Adrenal gland (tissue), 5 donors: ENCODE measurements at regions not wholly inside any gene's neighbourhood (a gene's known extent, or its start where the extent isn't known, plus 50 kb on each side); places are given as distances from the start of the nearest gene placed in this dataset.
"Not testable (repeated sequence)": the region's sequence is repeated elsewhere in the genome, so short reads cannot be mapped to it uniquely, and the experiment has no call there.

Experiments used
- CTCF ChIP-seq, 6 experiments: fragments of 450-650 bp in 4 of 6; fragments of 200-600 bp in 2 of 6; sonication (generic) in 1 of 6; IDR thresholded peaks; 1 replicate in 5 of 6; 2 replicates in 1 of 6; pipeline versions ENCODE4 v1.5.1 to v1.8.0; 2016 to 2021; ENCODE audit warnings: antibody characterized with exemption in 6 of 6, mild to moderate bottlenecking in 2 of 6, moderate library complexity in 1 of 6
- POLR2A ChIP-seq, 2 donors: fragments of 450-650 bp; IDR thresholded peaks; one replicate each; pipeline ENCODE4 v1.6.1; 2017; ENCODE audit warnings: antibody characterized with exemption in 2 of 2, mild to moderate bottlenecking in 2 of 2, moderate library complexity in 1 of 2
- donor health status: DM: no; HTN: no; CAD: no.

GRCh38 chr12:23388898-23389297 is 560.6 kb downstream of the SOX5 start:
- not testable (repeated sequence) for TF ChIP-seq CTCF, POLR2A (IDR thresholded peaks at IDR 0.05)
